CD4-positive, alpha-beta T cell (primary cell): ENCODE measurements at regions not wholly inside any gene's neighbourhood (a gene's known extent, or its start where the extent isn't known, plus 50 kb on each side); places are given as distances from the start of the nearest gene placed in this dataset.

Experiments
- ATAC-seq: fragments of 200-7000 bp; cut with Tn5 transposase; one replicate; pipeline ENCODE4 v1.10.0; 2022; ENCODE audit warnings: mild to moderate bottlenecking; ENCODE audit not compliant: poor library complexity
- CTCF ChIA-PET: fragments of 350-600 bp; sonication (Branson Sonifier 250); formaldehyde crosslinking; loops from one replicate; lab custom pipeline; 2021; ENCODE audit warnings: antibody characterized with exemption, inconsistent platforms; lab: Charles Lee
- POLR2A ChIA-PET: fragments of 350-600 bp; sonication (Branson Sonifier 250); formaldehyde crosslinking; loops from one replicate; lab custom pipeline; 2021; ENCODE audit warnings: antibody characterized with exemption, inconsistent platforms; lab: Charles Lee
- DNase-seq, 14 experiments: peaks; one replicate each; pipeline ENCODE4 v3.0.0-alpha.2; 2013 to 2020; ENCODE audit warnings: mixed read lengths in 2 of 14
- H3K27ac ChIP-seq, 2 donors: one replicate each; pipeline versions ENCODE4 v1.5.1 to v1.7.0; 2013; ENCODE audit warnings: low read length in 2 of 2, low read depth in 1 of 2, mild to moderate bottlenecking in 1 of 2
- H3K27me3 ChIP-seq, 2 experiments: 1 replicate in 1 of 2; 2 replicates in 1 of 2; pipeline versions ENCODE4 v1.6.1 to v1.7.0; 2013; ENCODE audit warnings: low read length in 2 of 2, control low read depth in 1 of 2, mild to moderate bottlenecking in 1 of 2, moderate library complexity in 1 of 2; ENCODE audit not compliant: insufficient read depth in 2 of 2, control insufficient read depth in 1 of 2
- H3K36me3 ChIP-seq: one replicate; pipeline ENCODE4 v1.6.1; 2013; ENCODE audit warnings: low read length, control low read depth; ENCODE audit not compliant: insufficient read depth
- H3K4me1 ChIP-seq: one replicate; pipeline ENCODE4 v1.6.1; 2013; ENCODE audit warnings: low read length, control low read depth; ENCODE audit not compliant: insufficient read depth
- H3K4me3 ChIP-seq: one replicate; pipeline ENCODE4 v1.5.1; 2013; ENCODE audit warnings: mild to moderate bottlenecking, low read length, moderate library complexity
- H3K9me3 ChIP-seq, 2 experiments: 1 replicate in 1 of 2; 2 replicates in 1 of 2; pipeline versions ENCODE4 v1.6.1 to v1.7.0; 2013; ENCODE audit warnings: low read length in 2 of 2, mild to moderate bottlenecking in 2 of 2, control low read depth in 1 of 2, moderate library complexity in 1 of 2; ENCODE audit not compliant: control insufficient read depth in 1 of 2, insufficient read depth in 1 of 2
- H3K27ac Mint-ChIP-seq: one replicate; pipeline ENCODE4 v1.8.0; 2020; ENCODE audit warnings: mixed read lengths
- H3K27me3 Mint-ChIP-seq: one replicate; pipeline ENCODE4 v1.8.0; 2021; ENCODE audit warnings: mixed read lengths
- H3K36me3 Mint-ChIP-seq: one replicate; pipeline ENCODE4 v1.8.0; 2021; ENCODE audit warnings: low read depth, mixed read lengths
- H3K4me1 Mint-ChIP-seq: one replicate; pipeline ENCODE4 v1.8.0; 2021; ENCODE audit warnings: low read depth, mixed read lengths
- H3K4me3 Mint-ChIP-seq: one replicate; pipeline ENCODE4 v1.8.0; 2020; ENCODE audit warnings: mild to moderate bottlenecking, mixed read lengths
- H3K9me3 Mint-ChIP-seq: one replicate; pipeline ENCODE4 v1.8.0; 2020; ENCODE audit warnings: mixed read lengths
- intact Hi-C, 2 experiments: fragments of 100-400 bp; cut with DNase I in 1 of 2; cut with micrococcal nuclease in 1 of 2; formaldehyde crosslinking; loops; one replicate each; pipeline versions ENCODE4 v1.15.1 to v1.9.0; 2023 to 2025; cut with DNase I, micrococcal nuclease
- TF ChIP-seq, protein P1 (sequence below): fragments of 200-600 bp; IDR thresholded peaks from one replicate; pipeline ENCODE4 v1.8.0; 2022; ENCODE audit warnings: antibody characterized with exemption, mild to moderate bottlenecking

GRCh38 chr20:20977786-20978185, 128.4 kb downstream of the LINC00237 start:
- H3K9me3 ChIP-seq, result no peaks in the 10 kb centered on the region
- H3K4me1 ChIP-seq, result no peaks in the 10 kb centered on the region
- DNase-seq, result no peak
- no peak overlapping the region for H3K27ac ChIP-seq
- CTCF ChIA-PET, result no interaction called here
- no peaks in the 10 kb centered on the region for H3K36me3 ChIP-seq
- Mint-ChIP-seq H3K4me3 (no peak overlapping the region), H3K4me1 (no peaks in the 10 kb centered on the region), H3K27ac (no peak overlapping the region), H3K27me3 (peaks cover 30% of the 10 kb centered on the region), H3K9me3 (peaks cover 9% of the 10 kb centered on the region), H3K36me3 (no peaks in the 10 kb centered on the region)
- TF ChIP-seq, protein P1, sequence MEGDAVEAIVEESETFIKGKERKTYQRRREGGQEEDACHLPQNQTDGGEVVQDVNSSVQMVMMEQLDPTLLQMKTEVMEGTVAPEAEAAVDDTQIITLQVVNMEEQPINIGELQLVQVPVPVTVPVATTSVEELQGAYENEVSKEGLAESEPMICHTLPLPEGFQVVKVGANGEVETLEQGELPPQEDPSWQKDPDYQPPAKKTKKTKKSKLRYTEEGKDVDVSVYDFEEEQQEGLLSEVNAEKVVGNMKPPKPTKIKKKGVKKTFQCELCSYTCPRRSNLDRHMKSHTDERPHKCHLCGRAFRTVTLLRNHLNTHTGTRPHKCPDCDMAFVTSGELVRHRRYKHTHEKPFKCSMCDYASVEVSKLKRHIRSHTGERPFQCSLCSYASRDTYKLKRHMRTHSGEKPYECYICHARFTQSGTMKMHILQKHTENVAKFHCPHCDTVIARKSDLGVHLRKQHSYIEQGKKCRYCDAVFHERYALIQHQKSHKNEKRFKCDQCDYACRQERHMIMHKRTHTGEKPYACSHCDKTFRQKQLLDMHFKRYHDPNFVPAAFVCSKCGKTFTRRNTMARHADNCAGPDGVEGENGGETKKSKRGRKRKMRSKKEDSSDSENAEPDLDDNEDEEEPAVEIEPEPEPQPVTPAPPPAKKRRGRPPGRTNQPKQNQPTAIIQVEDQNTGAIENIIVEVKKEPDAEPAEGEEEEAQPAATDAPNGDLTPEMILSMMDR, result no peak
- POLR2A ChIA-PET, result no interaction called here
- no peak for ATAC-seq
- no peaks in the 10 kb centered on the region for H3K27me3 ChIP-seq
- H3K4me3 ChIP-seq, result no peak overlapping the region
- intact Hi-C loops, result no loop called here

DNA sequence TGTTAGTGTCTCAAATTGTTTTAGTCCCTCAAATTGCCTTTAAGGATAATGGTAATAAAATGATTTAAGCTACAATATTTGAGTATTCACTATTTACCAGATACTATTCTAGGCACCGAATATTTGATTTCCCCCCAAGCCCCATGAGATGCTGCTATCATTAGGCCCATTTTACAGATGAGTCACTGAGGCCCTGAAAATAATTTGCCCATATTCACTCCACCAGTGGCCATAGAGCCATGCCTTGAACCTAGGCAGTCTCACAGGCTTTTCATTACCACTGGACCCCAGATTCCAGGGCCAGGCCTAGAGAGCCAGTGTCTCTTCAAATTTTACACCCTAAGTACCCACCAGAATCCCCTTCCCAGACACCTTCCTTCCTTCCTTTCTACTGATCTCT, 133.7 kb downstream of the LINC00237 start:
- Histone ChIP-seq H3K4me3 (no peak overlapping the region), H3K9me3 (no peaks in the 10 kb centered on the region), H3K4me1 (no peaks in the 10 kb centered on the region), H3K27me3 (no peaks in the 10 kb centered on the region), H3K27ac (no peak overlapping the region), H3K36me3 (no peaks in the 10 kb centered on the region)
- intact Hi-C loops, result no loop called here
- H3K9me3 Mint-ChIP-seq, result no peaks in the 10 kb centered on the region
- ChIA-PET CTCF (no interaction called here), POLR2A (no interaction called here)
- DNase-seq (no peak), ATAC-seq (no peak)
- H3K4me3 Mint-ChIP-seq, result no peak overlapping the region
- H3K36me3 Mint-ChIP-seq, result no peaks in the 10 kb centered on the region
- H3K27ac Mint-ChIP-seq, result no peak overlapping the region
- TF ChIP-seq, protein P1, result no peak
- peaks cover 16% of the 10 kb centered on the region for H3K27me3 Mint-ChIP-seq
- no peaks in the 10 kb centered on the region for H3K4me1 Mint-ChIP-seq

- ChIA-PET POLR2A (no interaction called here), CTCF (no interaction called here)
- Mint-ChIP-seq H3K4me1 (no peaks in the 10 kb centered on the region), H3K27me3 (peaks cover 16% of the 10 kb centered on the region), H3K4me3 (no peak overlapping the region), H3K36me3 (no peaks in the 10 kb centered on the region), H3K9me3 (no peaks in the 10 kb centered on the region), H3K27ac (no peak overlapping the region)
- intact Hi-C loops, result no loop called here
- no peaks in the 10 kb centered on the region for H3K27me3 ChIP-seq
- H3K9me3 ChIP-seq, result no peaks in the 10 kb centered on the region
- no peaks in the 10 kb centered on the region for H3K4me1 ChIP-seq
- H3K27ac ChIP-seq, result no peak overlapping the region
- H3K4me3 ChIP-seq, result no peak overlapping the region
- no peaks in the 10 kb centered on the region for H3K36me3 ChIP-seq
- no peak for ATAC-seq
- TF ChIP-seq, protein P1, result no peak
- DNase-seq, result no peak
These were observed 134.3 kb downstream of the LINC00237 start for GRCh38 chr20:20971810-20972209.
